ENCODE measurements at regions not wholly inside any gene's neighbourhood (a gene's known extent, or its start where the extent isn't known, plus 50 kb on each side); places are given as distances from the start of the nearest gene placed in this dataset.
"Not testable (repeated sequence)": the region's sequence is repeated elsewhere in the genome, so short reads cannot be mapped to it uniquely, and the experiment has no call there.

DNA sequence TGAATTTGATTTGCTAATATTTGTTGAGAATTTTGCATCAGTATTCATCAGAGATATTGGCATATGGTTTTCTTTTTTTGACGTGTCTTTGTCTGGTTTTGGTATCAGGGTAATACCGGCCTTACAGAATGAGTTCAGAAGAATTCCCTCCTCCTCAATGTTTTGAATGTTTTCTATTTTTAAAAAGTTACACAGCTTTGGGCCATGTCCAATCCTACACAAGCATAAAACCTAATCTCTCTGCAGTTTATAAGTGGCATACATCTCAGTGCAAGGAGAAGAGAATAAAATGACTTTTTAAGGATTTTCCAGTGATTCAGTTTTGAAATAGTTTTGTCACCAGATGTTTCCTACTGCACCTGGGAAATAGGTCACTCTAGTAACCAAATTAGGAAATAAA lies 185.5 kb downstream of the COL12A1 start:
- no peak for TF ChIP-seq CTCF (IDR thresholded peaks at IDR 0.05)

GRCh38 chr6:75012018-75012417 lies 193.8 kb downstream of the COL12A1 start:
- peaks cover 15% of the 10 kb centered on the region for H3K9me3 Mint-ChIP-seq (ENCODE audit: low read depth)
- H3K27me3 Mint-ChIP-seq (ENCODE audit: low read depth): no peaks in the 10 kb centered on the region
- TF ChIP-seq CTCF (IDR thresholded peaks at IDR 0.05): no peak
- H3K4me1 Mint-ChIP-seq (ENCODE audit: low read depth): peaks cover 10% of the 10 kb centered on the region
- H3K4me3 Mint-ChIP-seq (ENCODE audit: unreplicated experiment): no peak overlapping the region
- DNase-seq (ENCODE audit: low spot score): no peak
- H3K36me3 Mint-ChIP-seq (ENCODE audit: low read depth): peaks cover 10% of the 10 kb centered on the region
- peak overlapping the region; percentile 63 for H3K27ac Mint-ChIP-seq (ENCODE audit: unreplicated experiment)

More for the DNA sequence above, 185.5 kb downstream of the COL12A1 start:
- no peak for DNase-seq (ENCODE audit: low spot score)
- Mint-ChIP-seq H3K36me3 (ENCODE audit: low read depth) (no peaks in the 10 kb centered on the region), H3K4me1 (ENCODE audit: low read depth) (peaks cover 37% of the 10 kb centered on the region), H3K4me3 (ENCODE audit: unreplicated experiment) (no peak overlapping the region), H3K27ac (ENCODE audit: unreplicated experiment) (peak overlapping the region; percentile 18), H3K27me3 (ENCODE audit: low read depth) (no peaks in the 10 kb centered on the region), H3K9me3 (ENCODE audit: low read depth) (peaks cover 9% of the 10 kb centered on the region)

- Mint-ChIP-seq H3K36me3 (ENCODE audit: low read depth) (peaks cover 16% of the 10 kb centered on the region), H3K9me3 (ENCODE audit: low read depth) (peaks cover 23% of the 10 kb centered on the region)
- H3K4me1 Mint-ChIP-seq (ENCODE audit: low read depth); H3K27ac Mint-ChIP-seq (ENCODE audit: unreplicated experiment); H3K4me3 Mint-ChIP-seq (ENCODE audit: unreplicated experiment); DNase-seq (ENCODE audit: low spot score); H3K27me3 Mint-ChIP-seq (ENCODE audit: low read depth): not testable (repeated sequence)
Observed at GRCh38 chr6:75003984-75004383, 201.9 kb downstream of the COL12A1 start.

- no peak for TF ChIP-seq CTCF (IDR thresholded peaks at IDR 0.05)
- H3K9me3 Mint-ChIP-seq (ENCODE audit: low read depth): peaks cover 5% of the 10 kb centered on the region
- H3K36me3 Mint-ChIP-seq (ENCODE audit: low read depth): peaks cover 2% of the 10 kb centered on the region
- no peak overlapping the region for H3K4me3 Mint-ChIP-seq (ENCODE audit: unreplicated experiment)
- H3K27ac Mint-ChIP-seq (ENCODE audit: unreplicated experiment): no peak overlapping the region
- DNase-seq (ENCODE audit: low spot score): no peak
- peaks cover 22% of the 10 kb centered on the region for H3K4me1 Mint-ChIP-seq (ENCODE audit: low read depth)
- H3K27me3 Mint-ChIP-seq (ENCODE audit: low read depth): no peaks in the 10 kb centered on the region
Observed at GRCh38 chr6:74997646-74998045, 208.2 kb downstream of the COL12A1 start.

DNA sequence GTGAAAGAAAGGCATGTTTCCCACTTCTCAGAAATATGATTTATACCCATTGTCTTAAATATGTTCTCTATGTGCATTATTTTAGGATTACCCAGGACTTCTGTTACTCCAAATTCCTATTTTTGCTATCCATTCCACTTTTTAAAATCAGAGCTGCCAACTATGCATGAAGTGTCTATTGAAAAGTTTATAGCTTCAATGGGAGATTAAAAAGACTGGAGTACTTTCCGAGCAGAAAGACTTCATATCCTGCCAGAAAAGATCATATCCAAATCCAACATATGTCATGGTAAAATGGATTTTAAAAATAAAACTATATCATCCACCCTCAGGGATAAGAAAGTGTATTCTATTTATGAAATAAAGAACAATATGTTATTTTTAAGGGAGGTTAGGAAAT lies 212.7 kb downstream of the COL12A1 start:
- Mint-ChIP-seq H3K36me3 (ENCODE audit: low read depth) (peaks cover 2% of the 10 kb centered on the region), H3K27ac (ENCODE audit: unreplicated experiment) (no peak overlapping the region)
- TF ChIP-seq CTCF (IDR thresholded peaks at IDR 0.05): no peak

DNA sequence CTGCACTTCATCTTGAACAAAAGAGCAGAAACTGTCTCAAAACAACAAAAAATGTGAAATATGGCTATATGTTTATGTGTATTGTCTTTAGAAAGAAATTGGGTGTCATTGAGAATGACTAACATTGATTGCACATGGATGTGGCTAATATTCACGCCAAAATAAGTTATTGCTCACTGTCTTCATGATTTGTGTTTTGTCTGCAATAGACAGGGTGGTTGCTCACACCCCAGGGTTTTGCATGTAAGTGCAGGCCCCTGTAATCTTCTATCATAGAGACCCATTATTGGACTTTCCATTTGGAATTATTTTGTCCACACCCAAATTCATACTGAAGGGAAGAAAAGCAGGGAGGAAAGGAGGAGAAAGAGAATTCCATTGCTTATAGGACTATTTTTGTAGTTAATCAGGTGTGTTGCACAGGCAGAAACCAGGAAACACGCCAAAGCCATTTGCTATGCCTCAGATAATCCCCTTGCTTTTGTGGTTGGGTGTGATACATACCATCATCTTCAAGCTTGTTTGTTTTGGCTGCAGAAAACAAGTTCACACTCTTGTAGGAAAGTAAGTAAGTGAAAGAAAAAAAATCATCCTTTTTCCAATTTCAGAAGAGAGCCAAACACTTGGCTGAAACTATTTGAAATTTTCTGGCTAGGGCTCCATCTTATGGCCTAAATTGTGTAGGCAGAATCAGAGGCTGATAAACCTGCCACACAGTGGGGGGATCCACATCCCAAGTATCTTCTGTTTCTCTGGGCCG lies 214.1 kb downstream of the COL12A1 start:
- no peak overlapping the region for H3K4me3 Mint-ChIP-seq (ENCODE audit: unreplicated experiment)
- no peak for DNase-seq (ENCODE audit: low spot score)
- H3K36me3 Mint-ChIP-seq (ENCODE audit: low read depth): peaks cover 11% of the 10 kb centered on the region
- peak overlapping the region; percentile 78 for H3K27ac Mint-ChIP-seq (ENCODE audit: unreplicated experiment)
- peak; percentile 83 for TF ChIP-seq CTCF (IDR thresholded peaks at IDR 0.05)
- H3K4me1 Mint-ChIP-seq (ENCODE audit: low read depth): peaks cover 37% of the 10 kb centered on the region
- H3K27me3 Mint-ChIP-seq (ENCODE audit: low read depth): no peaks in the 10 kb centered on the region
- H3K9me3 Mint-ChIP-seq (ENCODE audit: low read depth): peaks cover 4% of the 10 kb centered on the region

More for the DNA sequence above, 212.7 kb downstream of the COL12A1 start:
- H3K4me3 Mint-ChIP-seq (ENCODE audit: unreplicated experiment): no peak overlapping the region
- DNase-seq (ENCODE audit: low spot score): no peak
- H3K9me3 Mint-ChIP-seq (ENCODE audit: low read depth): no peaks in the 10 kb centered on the region
- H3K4me1 Mint-ChIP-seq (ENCODE audit: low read depth): peaks cover 37% of the 10 kb centered on the region
- H3K27me3 Mint-ChIP-seq (ENCODE audit: low read depth): no peaks in the 10 kb centered on the region

Data from chondrocyte (in vitro differentiated cells).